PFSK-1 (cell line): ENCODE measurements at regions not wholly inside any gene's neighbourhood (a gene's known extent, or its start where the extent isn't known, plus 50 kb on each side); places are given as distances from the start of the nearest gene placed in this dataset.

Experiments
- FOXP2 ChIP-seq: optimal IDR thresholded peaks from 2 replicates; pipeline ENCODE3; 2011; ENCODE audit warnings: borderline replicate concordance, control low read depth, inconsistent platforms; ENCODE audit not compliant: insufficient read depth; ENCODE audit errors: extremely low read length, extremely low read depth
- POLR2AphosphoS5 ChIP-seq: IDR thresholded peaks from 2 replicates; pipeline ENCODE4 v1.6.1; 2012; ENCODE audit warnings: low read depth, mild to moderate bottlenecking, control low read depth, low read length, moderate library complexity
- SIN3A ChIP-seq: IDR thresholded peaks from 2 replicates; pipeline ENCODE4 v1.6.1; 2012; ENCODE audit warnings: mild to moderate bottlenecking, low read length, moderate library complexity, borderline replicate concordance; ENCODE audit not compliant: insufficient read depth
- TAF1 ChIP-seq: IDR thresholded peaks from 2 replicates; pipeline ENCODE4 v1.6.1; 2012; ENCODE audit warnings: low read length, control low read depth, borderline replicate concordance; ENCODE audit not compliant: insufficient read depth
- TF ChIP-seq, protein P1 (sequence below), 2 experiments: IDR thresholded peaks; 2 replicates each; pipeline versions ENCODE4 v1.6.1 to v1.8.0; 2011 to 2012; ENCODE audit warnings: low read depth in 2 of 2, low read length in 2 of 2, control low read depth in 1 of 2, inconsistent platforms in 1 of 2, mild to moderate bottlenecking in 1 of 2, moderate library complexity in 1 of 2; ENCODE audit not compliant: insufficient read depth in 1 of 2

DNA sequence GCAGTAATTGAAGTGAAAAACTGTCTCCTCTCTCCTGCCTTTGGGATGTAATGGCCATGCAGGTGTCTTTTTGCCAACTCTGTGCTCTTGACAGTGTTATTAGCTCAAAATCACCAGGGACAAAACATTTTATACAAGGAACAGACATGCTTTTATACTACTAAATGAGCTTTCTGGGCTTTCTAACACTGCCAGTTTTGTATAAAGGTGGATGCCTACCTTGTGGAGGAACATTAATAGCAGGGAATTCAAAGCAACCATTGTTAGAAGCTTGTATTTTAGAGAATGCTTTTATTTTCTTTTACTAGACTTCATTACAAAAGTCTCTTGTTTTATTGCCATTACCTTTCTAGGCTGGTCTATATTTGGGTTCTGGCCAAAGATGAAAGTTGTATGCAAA, 54.7 kb upstream of the ARSJ start:
- TF ChIP-seq POLR2AphosphoS5 (no peak), TAF1 (no peak), FOXP2 (no peak), SIN3A (no peak)
- TF ChIP-seq, protein P1, sequence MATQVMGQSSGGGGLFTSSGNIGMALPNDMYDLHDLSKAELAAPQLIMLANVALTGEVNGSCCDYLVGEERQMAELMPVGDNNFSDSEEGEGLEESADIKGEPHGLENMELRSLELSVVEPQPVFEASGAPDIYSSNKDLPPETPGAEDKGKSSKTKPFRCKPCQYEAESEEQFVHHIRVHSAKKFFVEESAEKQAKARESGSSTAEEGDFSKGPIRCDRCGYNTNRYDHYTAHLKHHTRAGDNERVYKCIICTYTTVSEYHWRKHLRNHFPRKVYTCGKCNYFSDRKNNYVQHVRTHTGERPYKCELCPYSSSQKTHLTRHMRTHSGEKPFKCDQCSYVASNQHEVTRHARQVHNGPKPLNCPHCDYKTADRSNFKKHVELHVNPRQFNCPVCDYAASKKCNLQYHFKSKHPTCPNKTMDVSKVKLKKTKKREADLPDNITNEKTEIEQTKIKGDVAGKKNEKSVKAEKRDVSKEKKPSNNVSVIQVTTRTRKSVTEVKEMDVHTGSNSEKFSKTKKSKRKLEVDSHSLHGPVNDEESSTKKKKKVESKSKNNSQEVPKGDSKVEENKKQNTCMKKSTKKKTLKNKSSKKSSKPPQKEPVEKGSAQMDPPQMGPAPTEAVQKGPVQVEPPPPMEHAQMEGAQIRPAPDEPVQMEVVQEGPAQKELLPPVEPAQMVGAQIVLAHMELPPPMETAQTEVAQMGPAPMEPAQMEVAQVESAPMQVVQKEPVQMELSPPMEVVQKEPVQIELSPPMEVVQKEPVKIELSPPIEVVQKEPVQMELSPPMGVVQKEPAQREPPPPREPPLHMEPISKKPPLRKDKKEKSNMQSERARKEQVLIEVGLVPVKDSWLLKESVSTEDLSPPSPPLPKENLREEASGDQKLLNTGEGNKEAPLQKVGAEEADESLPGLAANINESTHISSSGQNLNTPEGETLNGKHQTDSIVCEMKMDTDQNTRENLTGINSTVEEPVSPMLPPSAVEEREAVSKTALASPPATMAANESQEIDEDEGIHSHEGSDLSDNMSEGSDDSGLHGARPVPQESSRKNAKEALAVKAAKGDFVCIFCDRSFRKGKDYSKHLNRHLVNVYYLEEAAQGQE (IDR thresholded peaks at IDR 0.05; ENCODE audit: insufficient read depth in 1 of 2, low read depth in 2 of 2, low read length in 2 of 2) = no peak

GRCh38 chr4:114036426-114036825, 57.0 kb upstream of the ARSJ start:
- TF ChIP-seq SIN3A (no peak), TAF1 (no peak), POLR2AphosphoS5 (no peak), FOXP2 (no peak)
- TF ChIP-seq, protein P1 (IDR thresholded peaks at IDR 0.05; ENCODE audit: insufficient read depth in 1 of 2, low read depth in 2 of 2, low read length in 2 of 2) = no peak

DNA sequence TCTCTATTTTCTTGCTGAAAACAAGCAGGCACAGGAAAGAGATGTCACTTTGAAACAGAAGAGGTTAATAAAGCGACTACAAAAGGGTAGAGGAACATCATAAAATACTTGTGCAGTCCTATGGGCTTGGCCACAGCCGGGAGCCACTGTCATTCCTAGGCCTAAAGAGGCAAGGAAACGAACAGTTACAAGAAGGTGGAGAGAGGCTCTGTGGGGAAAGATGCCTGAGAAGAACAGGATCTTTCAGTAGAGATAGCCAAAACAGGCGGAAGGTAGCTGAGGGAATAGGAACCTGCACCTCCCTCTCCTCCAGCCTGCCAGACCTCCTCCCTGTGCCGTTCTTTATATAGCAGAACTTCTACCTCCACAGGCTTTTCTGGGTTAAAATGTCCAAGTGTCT, 57.4 kb upstream of the ARSJ start:
- TF ChIP-seq, protein P1 (IDR thresholded peaks at IDR 0.05; ENCODE audit: insufficient read depth in 1 of 2, low read depth in 2 of 2, low read length in 2 of 2) = no peak
- TF ChIP-seq FOXP2 = no peak
- no peak for TF ChIP-seq TAF1
- no peak for TF ChIP-seq SIN3A
- no peak for TF ChIP-seq POLR2AphosphoS5

DNA sequence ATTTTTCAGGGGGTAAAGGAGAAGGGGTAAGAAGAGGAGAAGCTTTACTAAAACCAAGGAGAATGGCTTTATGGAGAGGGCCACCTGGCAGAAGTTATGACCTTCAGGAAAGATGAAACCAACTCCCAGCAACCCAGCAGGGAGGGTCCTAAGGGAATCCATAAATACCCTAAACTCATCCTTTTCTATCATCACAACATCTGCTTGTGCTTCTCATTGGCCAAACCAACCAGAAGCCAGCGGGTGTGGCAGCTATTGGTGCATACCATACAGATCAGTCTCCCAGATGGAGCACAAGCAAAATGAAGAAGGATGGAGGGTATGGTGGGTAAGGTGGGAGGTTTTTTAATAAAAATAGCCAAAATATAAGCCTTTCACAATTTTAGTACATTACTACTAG, 58.5 kb upstream of the ARSJ start:
- TF ChIP-seq, protein P1 (IDR thresholded peaks at IDR 0.05; ENCODE audit: insufficient read depth in 1 of 2, low read depth in 2 of 2, low read length in 2 of 2) = no peak

GRCh38 chr4:114038762-114039387, 59.4 kb upstream of the ARSJ start:
- TF ChIP-seq, protein P1 (IDR thresholded peaks at IDR 0.05; ENCODE audit: insufficient read depth in 1 of 2, low read depth in 2 of 2, low read length in 2 of 2) = no peak
- TF ChIP-seq POLR2AphosphoS5 = no peak
- no peak for TF ChIP-seq FOXP2
- TF ChIP-seq TAF1 = no peak
- TF ChIP-seq SIN3A = no peak
